ENCODE measurements at regions not wholly inside any gene's neighbourhood (a gene's known extent, or its start where the extent isn't known, plus 50 kb on each side); places are given as distances from the start of the nearest gene placed in this dataset.

GRCh38 chr9:26523577-26523976, 369.0 kb downstream of the CAAP1 start:
- no peak for TF ChIP-seq CTCF (IDR thresholded peaks at IDR 0.05)
- TF ChIP-seq SIN3A (IDR thresholded peaks at IDR 0.05; ENCODE audit: borderline replicate concordance, insufficient read depth, low read depth, low read length) = no peak
- TF ChIP-seq POLR2AphosphoS5 (IDR thresholded peaks at IDR 0.05; ENCODE audit: low read depth, low read length) = no peak
- TF ChIP-seq REST (IDR thresholded peaks at IDR 0.05; ENCODE audit: insufficient read depth in 1 of 2, low read depth in 2 of 2, low read length in 1 of 2) = no peak
- no peak for TF ChIP-seq TCF7L2 (IDR thresholded peaks at IDR 0.05; ENCODE audit: low read depth, low read length)
